ENCODE measurements at regions not wholly inside any gene's neighbourhood (a gene's known extent, or its start where the extent isn't known, plus 50 kb on each side); places are given as distances from the start of the nearest gene placed in this dataset.

- H2AFZ ChIP-seq (replicated peaks): no peak overlapping the region
- TF ChIP-seq EZH2phosphoT487 (IDR thresholded peaks at IDR 0.05) (no peak), EZH2 (IDR thresholded peaks at IDR 0.05) (no peak), CTCF (IDR thresholded peaks at IDR 0.05) (no peak)
- peaks cover 8% of the 10 kb centered on the region for H3K4me1 ChIP-seq
- H3K27me3 ChIP-seq: no peaks in the 10 kb centered on the region
- Mint-ChIP-seq H3K4me3 (no peak overlapping the region), H3K36me3 (no peaks in the 10 kb centered on the region), H3K4me1 (peaks cover 12% of the 10 kb centered on the region), H3K9me3 (peaks cover 12% of the 10 kb centered on the region), H3K27me3 (ENCODE audit: insufficient read depth, low read depth) (peaks cover 8% of the 10 kb centered on the region), H3K27ac (no peak overlapping the region)
- H3K27ac ChIP-seq: no peak overlapping the region
- H3K9ac ChIP-seq: no peak overlapping the region
- peaks cover 5% of the 10 kb centered on the region for H3F3A ChIP-seq (ENCODE audit: low read depth)
- H3K4me3 ChIP-seq: no peak overlapping the region
- no peaks in the 10 kb centered on the region for H3K36me3 ChIP-seq
- no peaks in the 10 kb centered on the region for H3K9me3 ChIP-seq (ENCODE audit: low read depth)
- no peaks in the 10 kb centered on the region for H4K20me1 ChIP-seq (ENCODE audit: low read depth)
- DNase-seq (ENCODE audit: low spot score): peak; percentile 33
- no peak overlapping the region for H3K4me2 ChIP-seq
- no peaks in the 10 kb centered on the region for H3K79me2 ChIP-seq (ENCODE audit: low read depth)
Measured at GRCh38 chr17:5866978-5867377, 203.2 kb upstream of the WSCD1 start.

- Mint-ChIP-seq H3K27ac (no peak overlapping the region), H3K4me3 (no peak overlapping the region), H3K27me3 (ENCODE audit: insufficient read depth, low read depth) (peaks cover 8% of the 10 kb centered on the region), H3K9me3 (peaks cover 9% of the 10 kb centered on the region), H3K36me3 (no peaks in the 10 kb centered on the region), H3K4me1 (peaks cover 12% of the 10 kb centered on the region)
- H4K20me1 ChIP-seq (ENCODE audit: low read depth): no peaks in the 10 kb centered on the region
- no peak overlapping the region for H3K27ac ChIP-seq
- H3F3A ChIP-seq (ENCODE audit: low read depth): peaks cover 5% of the 10 kb centered on the region
- peaks cover 8% of the 10 kb centered on the region for H3K4me1 ChIP-seq
- no peaks in the 10 kb centered on the region for H3K9me3 ChIP-seq (ENCODE audit: low read depth)
- H3K79me2 ChIP-seq (ENCODE audit: low read depth): no peaks in the 10 kb centered on the region
- H3K27me3 ChIP-seq: no peaks in the 10 kb centered on the region
- H2AFZ ChIP-seq (replicated peaks): no peak overlapping the region
- no peak for DNase-seq (ENCODE audit: low spot score)
- H3K36me3 ChIP-seq: no peaks in the 10 kb centered on the region
- H3K4me2 ChIP-seq: no peak overlapping the region
- H3K4me3 ChIP-seq: no peak overlapping the region
- no peak overlapping the region for H3K9ac ChIP-seq
- TF ChIP-seq EZH2 (IDR thresholded peaks at IDR 0.05): no peak
Measured at GRCh38 chr17:5869041-5869745, 201.0 kb upstream of the WSCD1 start.

GRCh38 chr17:5870231-5870953, 199.8 kb upstream of the WSCD1 start:
- Histone ChIP-seq H2AFZ (replicated peaks) (no peak overlapping the region), H3K36me3 (no peaks in the 10 kb centered on the region), H3K9me3 (ENCODE audit: low read depth) (no peaks in the 10 kb centered on the region), H3K4me2 (no peak overlapping the region), H3K27me3 (no peaks in the 10 kb centered on the region), H3K4me1 (peaks cover 8% of the 10 kb centered on the region), H4K20me1 (ENCODE audit: low read depth) (no peaks in the 10 kb centered on the region), H3K4me3 (no peak overlapping the region), H3K79me2 (ENCODE audit: low read depth) (no peaks in the 10 kb centered on the region), H3K27ac (no peak overlapping the region), H3K9ac (no peak overlapping the region), H3F3A (ENCODE audit: low read depth) (peaks cover 5% of the 10 kb centered on the region)
- Mint-ChIP-seq H3K27me3 (ENCODE audit: insufficient read depth, low read depth) (peaks cover 8% of the 10 kb centered on the region), H3K27ac (no peak overlapping the region), H3K4me3 (peak overlapping the region; percentile 11), H3K4me1 (peaks cover 12% of the 10 kb centered on the region), H3K36me3 (no peaks in the 10 kb centered on the region), H3K9me3 (peaks cover 9% of the 10 kb centered on the region)
- DNase-seq (ENCODE audit: low spot score): no peak
- TF ChIP-seq EZH2 (IDR thresholded peaks at IDR 0.05) (no peak), EZH2phosphoT487 (IDR thresholded peaks at IDR 0.05) (no peak), CTCF (IDR thresholded peaks at IDR 0.05) (no peak)

GRCh38 chr17:5871666-5872065, 198.5 kb upstream of the WSCD1 start:
- Histone ChIP-seq H3F3A (ENCODE audit: low read depth) (peaks cover 4% of the 10 kb centered on the region), H3K4me2 (no peak overlapping the region), H3K79me2 (ENCODE audit: low read depth) (no peaks in the 10 kb centered on the region), H3K27ac (no peak overlapping the region), H3K4me3 (no peak overlapping the region), H3K36me3 (no peaks in the 10 kb centered on the region), H3K9ac (no peak overlapping the region), H4K20me1 (ENCODE audit: low read depth) (no peaks in the 10 kb centered on the region), H3K9me3 (ENCODE audit: low read depth) (no peaks in the 10 kb centered on the region), H2AFZ (replicated peaks) (no peak overlapping the region), H3K4me1 (peaks cover 6% of the 10 kb centered on the region), H3K27me3 (no peaks in the 10 kb centered on the region)
- DNase-seq (ENCODE audit: low spot score): no peak
- TF ChIP-seq EZH2 (IDR thresholded peaks at IDR 0.05) (no peak), CTCF (IDR thresholded peaks at IDR 0.05) (no peak), EZH2phosphoT487 (IDR thresholded peaks at IDR 0.05) (no peak)
- Mint-ChIP-seq H3K36me3 (no peaks in the 10 kb centered on the region), H3K27ac (no peak overlapping the region), H3K27me3 (ENCODE audit: insufficient read depth, low read depth) (peaks cover 11% of the 10 kb centered on the region), H3K9me3 (peaks cover under 1% of the 10 kb centered on the region), H3K4me1 (peaks cover 10% of the 10 kb centered on the region), H3K4me3 (no peak overlapping the region)
